WTC11 (cell line): ENCODE measurements at regions not wholly inside any gene's neighbourhood (a gene's known extent, or its start where the extent isn't known, plus 50 kb on each side); places are given as distances from the start of the nearest gene placed in this dataset.

ENCODE experiments used
- CREB1 ChIP-seq: sonication (generic); formaldehyde crosslinking; IDR thresholded peaks from 2 replicates; pipeline ENCODE4 v1.8.0; 2023; ENCODE audit warnings: mild to moderate bottlenecking, missing genetic modification reagents
- TF ChIP-seq, protein P1 (sequence below): fragments of 200-600 bp; IDR thresholded peaks from 2 replicates; pipeline ENCODE4 v1.8.0; 2022; ENCODE audit warnings: antibody characterized with exemption
- TF ChIP-seq, protein P2 (sequence below): sonication (generic); formaldehyde crosslinking; conservative IDR thresholded peaks from 2 replicates; pipeline ENCODE4 v1.8.1; 2022; ENCODE audit warnings: mild to moderate bottlenecking, missing genetic modification reagents

DNA sequence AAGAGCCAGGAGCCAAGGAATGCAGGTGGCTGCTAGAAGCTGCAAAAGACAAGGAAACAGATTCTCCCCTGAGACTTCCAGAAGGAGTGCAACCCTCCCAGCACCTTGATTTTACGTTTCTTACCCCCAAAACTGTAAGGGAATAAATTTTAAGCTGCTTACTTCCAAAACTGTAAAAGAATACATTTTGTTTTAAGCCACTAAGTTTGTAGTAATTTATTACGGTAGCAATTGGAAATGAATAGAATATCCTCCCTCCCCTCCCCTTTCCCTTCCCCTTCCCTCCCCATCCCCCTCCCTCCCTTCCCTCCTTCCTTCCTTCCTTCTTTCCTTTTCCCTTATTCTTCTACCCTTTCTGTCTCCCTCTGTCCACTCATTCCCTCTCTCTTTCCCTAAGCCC lies 203.7 kb upstream of the CFAP20DC start:
- TF ChIP-seq, protein P1, sequence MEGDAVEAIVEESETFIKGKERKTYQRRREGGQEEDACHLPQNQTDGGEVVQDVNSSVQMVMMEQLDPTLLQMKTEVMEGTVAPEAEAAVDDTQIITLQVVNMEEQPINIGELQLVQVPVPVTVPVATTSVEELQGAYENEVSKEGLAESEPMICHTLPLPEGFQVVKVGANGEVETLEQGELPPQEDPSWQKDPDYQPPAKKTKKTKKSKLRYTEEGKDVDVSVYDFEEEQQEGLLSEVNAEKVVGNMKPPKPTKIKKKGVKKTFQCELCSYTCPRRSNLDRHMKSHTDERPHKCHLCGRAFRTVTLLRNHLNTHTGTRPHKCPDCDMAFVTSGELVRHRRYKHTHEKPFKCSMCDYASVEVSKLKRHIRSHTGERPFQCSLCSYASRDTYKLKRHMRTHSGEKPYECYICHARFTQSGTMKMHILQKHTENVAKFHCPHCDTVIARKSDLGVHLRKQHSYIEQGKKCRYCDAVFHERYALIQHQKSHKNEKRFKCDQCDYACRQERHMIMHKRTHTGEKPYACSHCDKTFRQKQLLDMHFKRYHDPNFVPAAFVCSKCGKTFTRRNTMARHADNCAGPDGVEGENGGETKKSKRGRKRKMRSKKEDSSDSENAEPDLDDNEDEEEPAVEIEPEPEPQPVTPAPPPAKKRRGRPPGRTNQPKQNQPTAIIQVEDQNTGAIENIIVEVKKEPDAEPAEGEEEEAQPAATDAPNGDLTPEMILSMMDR: no peak
- TF ChIP-seq, protein P2, sequence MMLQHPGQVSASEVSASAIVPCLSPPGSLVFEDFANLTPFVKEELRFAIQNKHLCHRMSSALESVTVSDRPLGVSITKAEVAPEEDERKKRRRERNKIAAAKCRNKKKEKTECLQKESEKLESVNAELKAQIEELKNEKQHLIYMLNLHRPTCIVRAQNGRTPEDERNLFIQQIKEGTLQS (CRISPR knock-in tag): no peak
- TF ChIP-seq CREB1 (CRISPR knock-in tag): no peak
